ENCODE measurements at regions not wholly inside any gene's neighbourhood (a gene's known extent, or its start where the extent isn't known, plus 50 kb on each side); places are given as distances from the start of the nearest gene placed in this dataset.

- no peak for TF ChIP-seq CTCF (conservative IDR thresholded peaks at IDR 0.05; ENCODE audit: low read depth, low read length)
- no peak for DNase-seq (ENCODE audit: low read depth)
These were observed 350.6 kb downstream of the SH3GL2 start for GRCh38 chr9:17929506-17929905.

GRCh38 chr9:17930071-17930470, 351.2 kb downstream of the SH3GL2 start:
- DNase-seq (ENCODE audit: low read depth) = no peak
- TF ChIP-seq CTCF (conservative IDR thresholded peaks at IDR 0.05; ENCODE audit: low read depth, low read length) = no peak
- H3K4me3 ChIP-seq (ENCODE audit: low read length) = no peak overlapping the region

More at GRCh38 chr9:17929506-17929905, 350.6 kb downstream of the SH3GL2 start:
- no peak overlapping the region for H3K4me3 ChIP-seq (ENCODE audit: low read length)

- no peak for DNase-seq (ENCODE audit: low read depth)
- H3K4me3 ChIP-seq (ENCODE audit: low read length) = no peak overlapping the region
- TF ChIP-seq CTCF (conservative IDR thresholded peaks at IDR 0.05; ENCODE audit: low read depth, low read length) = no peak
These were observed 357.5 kb downstream of the SH3GL2 start for GRCh38 chr9:17936365-17936764.

GRCh38 chr9:17938035-17938655, 359.3 kb downstream of the SH3GL2 start:
- no peak overlapping the region for H3K4me3 ChIP-seq (ENCODE audit: low read length)
- no peak for TF ChIP-seq CTCF (conservative IDR thresholded peaks at IDR 0.05; ENCODE audit: low read depth, low read length)
- DNase-seq (ENCODE audit: low read depth) = no peak

- no peak for TF ChIP-seq CTCF (conservative IDR thresholded peaks at IDR 0.05; ENCODE audit: low read depth, low read length)
- no peak for DNase-seq (ENCODE audit: low read depth)
- H3K4me3 ChIP-seq (ENCODE audit: low read length) = no peak overlapping the region
These were observed 363.6 kb downstream of the SH3GL2 start for GRCh38 chr9:17942498-17942897.

- no peak overlapping the region for H3K4me3 ChIP-seq (ENCODE audit: low read length)
- DNase-seq (ENCODE audit: low read depth) = no peak
- TF ChIP-seq CTCF (conservative IDR thresholded peaks at IDR 0.05; ENCODE audit: low read depth, low read length) = no peak
These were observed 376.5 kb downstream of the SH3GL2 start for GRCh38 chr9:17955409-17955808.

GRCh38 chr9:17958363-17958762, 379.5 kb downstream of the SH3GL2 start:
- H3K4me3 ChIP-seq (ENCODE audit: low read length) = no peak overlapping the region
- TF ChIP-seq CTCF (conservative IDR thresholded peaks at IDR 0.05; ENCODE audit: low read depth, low read length) = no peak
- peak; percentile 38 for DNase-seq (ENCODE audit: low read depth)

All from retinal pigment epithelial cell (primary cell).